ENCODE measurements at regions not wholly inside any gene's neighbourhood (a gene's known extent, or its start where the extent isn't known, plus 50 kb on each side); places are given as distances from the start of the nearest gene placed in this dataset.

GRCh38 chr6:143613749-143614148 is 64.0 kb upstream of the PHACTR2 start:
- TF ChIP-seq, protein P1, sequence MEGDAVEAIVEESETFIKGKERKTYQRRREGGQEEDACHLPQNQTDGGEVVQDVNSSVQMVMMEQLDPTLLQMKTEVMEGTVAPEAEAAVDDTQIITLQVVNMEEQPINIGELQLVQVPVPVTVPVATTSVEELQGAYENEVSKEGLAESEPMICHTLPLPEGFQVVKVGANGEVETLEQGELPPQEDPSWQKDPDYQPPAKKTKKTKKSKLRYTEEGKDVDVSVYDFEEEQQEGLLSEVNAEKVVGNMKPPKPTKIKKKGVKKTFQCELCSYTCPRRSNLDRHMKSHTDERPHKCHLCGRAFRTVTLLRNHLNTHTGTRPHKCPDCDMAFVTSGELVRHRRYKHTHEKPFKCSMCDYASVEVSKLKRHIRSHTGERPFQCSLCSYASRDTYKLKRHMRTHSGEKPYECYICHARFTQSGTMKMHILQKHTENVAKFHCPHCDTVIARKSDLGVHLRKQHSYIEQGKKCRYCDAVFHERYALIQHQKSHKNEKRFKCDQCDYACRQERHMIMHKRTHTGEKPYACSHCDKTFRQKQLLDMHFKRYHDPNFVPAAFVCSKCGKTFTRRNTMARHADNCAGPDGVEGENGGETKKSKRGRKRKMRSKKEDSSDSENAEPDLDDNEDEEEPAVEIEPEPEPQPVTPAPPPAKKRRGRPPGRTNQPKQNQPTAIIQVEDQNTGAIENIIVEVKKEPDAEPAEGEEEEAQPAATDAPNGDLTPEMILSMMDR (IDR thresholded peaks at IDR 0.05; ENCODE audit: low read depth, low read length): no peak
- no peak overlapping the region for H3K4me3 ChIP-seq (ENCODE audit: low read depth, low read length)

DNA sequence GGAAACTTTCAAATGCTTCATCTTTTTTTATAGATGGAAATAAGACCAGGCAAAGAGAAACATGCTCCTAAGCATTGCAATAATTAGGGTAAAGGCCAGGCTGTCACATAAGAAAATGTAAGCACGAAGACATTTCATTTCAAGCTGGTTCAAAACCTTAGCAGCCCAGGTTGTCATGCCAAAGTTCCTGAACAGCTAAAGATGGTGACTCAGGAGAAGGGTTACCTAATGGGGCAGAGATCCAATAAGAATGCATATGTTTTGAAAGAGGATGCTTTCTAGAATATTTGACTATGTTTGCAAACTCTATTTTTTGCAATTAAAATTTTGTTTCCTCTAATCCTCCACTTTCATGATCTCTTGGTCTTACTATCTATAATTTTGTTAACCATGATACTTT is 65.6 kb upstream of the PHACTR2 start:
- no peak overlapping the region for H3K4me3 ChIP-seq (ENCODE audit: low read depth, low read length)
- TF ChIP-seq, protein P1 (IDR thresholded peaks at IDR 0.05; ENCODE audit: low read depth, low read length): no peak

- TF ChIP-seq, protein P1 (IDR thresholded peaks at IDR 0.05; ENCODE audit: low read depth, low read length): no peak
- H3K4me3 ChIP-seq (ENCODE audit: low read depth, low read length): no peak overlapping the region
These were observed 66.2 kb upstream of the PHACTR2 start for GRCh38 chr6:143611580-143611979.

DNA sequence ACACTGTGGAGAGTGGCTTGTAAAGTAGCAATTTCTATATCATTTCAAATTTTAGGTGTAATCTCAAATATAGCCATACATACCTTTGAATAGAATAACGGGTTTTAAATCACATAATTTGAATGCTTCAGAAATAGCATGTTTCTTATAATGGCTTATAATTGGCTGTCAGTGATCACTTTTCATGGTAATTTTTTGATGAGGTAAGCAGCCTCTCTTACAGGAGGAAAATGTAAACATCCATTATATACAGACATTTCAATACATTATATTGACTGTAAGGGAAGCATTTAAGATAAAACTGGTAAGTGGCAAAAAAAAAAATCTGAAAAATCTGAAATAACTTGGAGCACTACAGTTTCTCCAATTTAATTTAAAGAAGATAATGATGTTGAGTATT is 67.8 kb upstream of the PHACTR2 start:
- H3K4me3 ChIP-seq (ENCODE audit: low read depth, low read length): no peak overlapping the region
- TF ChIP-seq, protein P1 (IDR thresholded peaks at IDR 0.05; ENCODE audit: low read depth, low read length): no peak

DNA sequence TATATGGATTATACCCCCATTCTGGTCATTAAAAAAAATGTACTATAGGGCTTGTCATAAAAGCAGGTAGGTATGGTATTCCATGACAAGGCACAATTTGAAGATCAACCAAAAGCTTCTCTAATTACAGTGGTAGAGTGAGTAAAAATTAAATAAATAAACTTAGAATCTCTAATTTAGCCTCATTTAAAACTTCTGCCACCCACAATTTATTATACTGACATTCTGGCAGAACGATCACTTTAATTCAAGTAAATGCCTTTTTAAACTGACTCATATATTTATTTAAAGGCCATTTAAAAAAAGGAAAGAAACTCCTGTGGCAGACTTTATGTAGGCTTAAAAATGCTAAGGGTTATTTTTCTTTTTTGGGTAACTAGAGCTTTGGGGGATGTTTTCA is 68.3 kb upstream of the PHACTR2 start:
- H3K4me3 ChIP-seq (ENCODE audit: low read depth, low read length): no peak overlapping the region
- TF ChIP-seq, protein P1 (IDR thresholded peaks at IDR 0.05; ENCODE audit: low read depth, low read length): no peak

DNA sequence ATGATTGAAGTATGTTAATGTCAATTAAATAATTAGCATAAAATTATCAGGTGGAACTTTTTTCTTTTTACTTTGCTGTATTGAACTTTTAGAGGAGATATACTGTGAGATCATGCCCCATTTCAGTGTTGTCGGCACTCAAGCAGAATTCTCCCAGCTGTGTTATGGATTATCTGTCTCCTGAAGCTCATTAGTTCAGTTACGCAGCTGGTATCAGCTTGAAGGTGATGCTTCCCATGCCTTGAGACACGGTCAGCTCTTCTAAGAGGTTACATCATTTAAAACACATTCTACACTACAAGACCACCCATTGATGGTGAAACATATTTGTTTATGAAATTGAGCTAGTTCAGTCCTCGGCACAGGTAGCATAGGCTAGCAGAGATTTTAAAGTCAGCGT is 68.9 kb upstream of the PHACTR2 start:
- TF ChIP-seq, protein P1 (IDR thresholded peaks at IDR 0.05; ENCODE audit: low read depth, low read length): no peak
- no peak overlapping the region for H3K4me3 ChIP-seq (ENCODE audit: low read depth, low read length)

DNA sequence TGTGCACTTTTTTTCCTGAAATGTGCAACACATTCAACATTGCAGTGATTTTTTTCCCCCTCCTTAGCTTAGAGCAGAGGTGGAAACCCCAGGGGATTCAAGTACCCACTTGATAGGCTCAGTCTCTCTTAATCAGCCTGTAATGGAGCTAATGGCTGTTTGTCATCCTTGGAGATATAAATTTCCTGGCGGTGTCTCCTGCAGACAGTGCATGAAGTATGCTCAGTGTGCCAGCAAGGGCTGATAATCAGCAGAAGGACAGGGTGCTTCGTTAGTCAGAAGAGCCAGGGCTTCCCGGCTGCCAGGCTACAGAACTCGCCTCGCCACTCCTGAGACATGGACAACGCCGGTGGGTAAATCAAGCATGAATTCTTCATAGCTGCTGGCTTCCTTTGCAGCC is 69.8 kb upstream of the PHACTR2 start:
- H3K4me3 ChIP-seq (ENCODE audit: low read depth, low read length): no peak overlapping the region
- TF ChIP-seq, protein P1 (IDR thresholded peaks at IDR 0.05; ENCODE audit: low read depth, low read length): no peak

Data from WI38 (cell line).